ENCODE measurements at regions not wholly inside any gene's neighbourhood (a gene's known extent, or its start where the extent isn't known, plus 50 kb on each side); places are given as distances from the start of the nearest gene placed in this dataset.

DNA sequence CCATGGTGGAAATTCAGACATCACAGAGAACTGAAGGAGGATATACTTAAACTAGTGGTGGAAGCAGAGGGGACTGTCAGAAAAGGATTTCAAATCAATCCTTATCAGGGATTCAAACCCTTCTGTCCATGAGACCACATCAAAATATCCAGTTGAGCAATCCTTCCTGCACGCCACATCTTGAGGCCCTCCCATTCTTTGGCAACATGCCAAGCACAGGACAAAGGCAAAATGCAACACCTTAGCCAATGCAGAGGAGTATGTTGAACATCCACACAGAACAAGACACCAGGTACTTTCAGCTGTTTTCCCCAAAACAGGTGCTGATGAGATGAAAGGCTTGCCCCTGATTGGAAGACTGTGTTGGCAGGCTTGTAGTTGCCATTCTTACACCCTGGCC, 81.8 kb upstream of the PLXNA2 start:
- no peak overlapping the region for H3K4me3 ChIP-seq (ENCODE audit: low read depth in 2 of 2, low read length in 2 of 2)
- no TSS peak for BruUV-seq (replicated peaks)
- no peaks in the 10 kb centered on the region for H3K36me3 ChIP-seq (ENCODE audit: control insufficient read depth, insufficient read depth, low read length)
- CTCF ChIA-PET, result no interaction called here
- H3K9me3 ChIP-seq (ENCODE audit: control insufficient read depth, insufficient read depth, low read depth, low read length), result no peaks in the 10 kb centered on the region
- DNase-seq (ENCODE audit: low read depth, low spot score), result no peak
- no peak for ATAC-seq
- no peak overlapping the region for H3K27ac ChIP-seq (ENCODE audit: low read length)
- in situ Hi-C loops (cut with HindIII; ENCODE audit: low pct_unique_long_range_greater_than_20kb, low sequenced_read_pairs), result no loop called here
- POLR2A ChIA-PET, result no interaction called here
- intact Hi-C loops (cut with micrococcal nuclease; ENCODE audit: unreplicated experiment), result no loop called here
- no peaks in the 10 kb centered on the region for H3K27me3 ChIP-seq (ENCODE audit: control insufficient read depth, insufficient read depth, low read length)
- H3K4me1 ChIP-seq (ENCODE audit: control insufficient read depth, insufficient read depth, low read length), result no peaks in the 10 kb centered on the region
- TF ChIP-seq, protein P1, sequence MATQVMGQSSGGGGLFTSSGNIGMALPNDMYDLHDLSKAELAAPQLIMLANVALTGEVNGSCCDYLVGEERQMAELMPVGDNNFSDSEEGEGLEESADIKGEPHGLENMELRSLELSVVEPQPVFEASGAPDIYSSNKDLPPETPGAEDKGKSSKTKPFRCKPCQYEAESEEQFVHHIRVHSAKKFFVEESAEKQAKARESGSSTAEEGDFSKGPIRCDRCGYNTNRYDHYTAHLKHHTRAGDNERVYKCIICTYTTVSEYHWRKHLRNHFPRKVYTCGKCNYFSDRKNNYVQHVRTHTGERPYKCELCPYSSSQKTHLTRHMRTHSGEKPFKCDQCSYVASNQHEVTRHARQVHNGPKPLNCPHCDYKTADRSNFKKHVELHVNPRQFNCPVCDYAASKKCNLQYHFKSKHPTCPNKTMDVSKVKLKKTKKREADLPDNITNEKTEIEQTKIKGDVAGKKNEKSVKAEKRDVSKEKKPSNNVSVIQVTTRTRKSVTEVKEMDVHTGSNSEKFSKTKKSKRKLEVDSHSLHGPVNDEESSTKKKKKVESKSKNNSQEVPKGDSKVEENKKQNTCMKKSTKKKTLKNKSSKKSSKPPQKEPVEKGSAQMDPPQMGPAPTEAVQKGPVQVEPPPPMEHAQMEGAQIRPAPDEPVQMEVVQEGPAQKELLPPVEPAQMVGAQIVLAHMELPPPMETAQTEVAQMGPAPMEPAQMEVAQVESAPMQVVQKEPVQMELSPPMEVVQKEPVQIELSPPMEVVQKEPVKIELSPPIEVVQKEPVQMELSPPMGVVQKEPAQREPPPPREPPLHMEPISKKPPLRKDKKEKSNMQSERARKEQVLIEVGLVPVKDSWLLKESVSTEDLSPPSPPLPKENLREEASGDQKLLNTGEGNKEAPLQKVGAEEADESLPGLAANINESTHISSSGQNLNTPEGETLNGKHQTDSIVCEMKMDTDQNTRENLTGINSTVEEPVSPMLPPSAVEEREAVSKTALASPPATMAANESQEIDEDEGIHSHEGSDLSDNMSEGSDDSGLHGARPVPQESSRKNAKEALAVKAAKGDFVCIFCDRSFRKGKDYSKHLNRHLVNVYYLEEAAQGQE (IDR thresholded peaks at IDR 0.05; ENCODE audit: insufficient read depth in 1 of 2, low read depth in 2 of 2, low read length in 1 of 2), result no peak
- TF ChIP-seq TCF7L2 (IDR thresholded peaks at IDR 0.05; ENCODE audit: low read depth, low read length) (no peak), POLR2AphosphoS5 (IDR thresholded peaks at IDR 0.05; ENCODE audit: low read depth, low read length) (no peak), SIN3A (IDR thresholded peaks at IDR 0.05; ENCODE audit: borderline replicate concordance, insufficient read depth, low read depth, low read length) (no peak)
- TF ChIP-seq, protein P2, sequence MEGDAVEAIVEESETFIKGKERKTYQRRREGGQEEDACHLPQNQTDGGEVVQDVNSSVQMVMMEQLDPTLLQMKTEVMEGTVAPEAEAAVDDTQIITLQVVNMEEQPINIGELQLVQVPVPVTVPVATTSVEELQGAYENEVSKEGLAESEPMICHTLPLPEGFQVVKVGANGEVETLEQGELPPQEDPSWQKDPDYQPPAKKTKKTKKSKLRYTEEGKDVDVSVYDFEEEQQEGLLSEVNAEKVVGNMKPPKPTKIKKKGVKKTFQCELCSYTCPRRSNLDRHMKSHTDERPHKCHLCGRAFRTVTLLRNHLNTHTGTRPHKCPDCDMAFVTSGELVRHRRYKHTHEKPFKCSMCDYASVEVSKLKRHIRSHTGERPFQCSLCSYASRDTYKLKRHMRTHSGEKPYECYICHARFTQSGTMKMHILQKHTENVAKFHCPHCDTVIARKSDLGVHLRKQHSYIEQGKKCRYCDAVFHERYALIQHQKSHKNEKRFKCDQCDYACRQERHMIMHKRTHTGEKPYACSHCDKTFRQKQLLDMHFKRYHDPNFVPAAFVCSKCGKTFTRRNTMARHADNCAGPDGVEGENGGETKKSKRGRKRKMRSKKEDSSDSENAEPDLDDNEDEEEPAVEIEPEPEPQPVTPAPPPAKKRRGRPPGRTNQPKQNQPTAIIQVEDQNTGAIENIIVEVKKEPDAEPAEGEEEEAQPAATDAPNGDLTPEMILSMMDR (IDR thresholded peaks at IDR 0.05), result no peak

DNA sequence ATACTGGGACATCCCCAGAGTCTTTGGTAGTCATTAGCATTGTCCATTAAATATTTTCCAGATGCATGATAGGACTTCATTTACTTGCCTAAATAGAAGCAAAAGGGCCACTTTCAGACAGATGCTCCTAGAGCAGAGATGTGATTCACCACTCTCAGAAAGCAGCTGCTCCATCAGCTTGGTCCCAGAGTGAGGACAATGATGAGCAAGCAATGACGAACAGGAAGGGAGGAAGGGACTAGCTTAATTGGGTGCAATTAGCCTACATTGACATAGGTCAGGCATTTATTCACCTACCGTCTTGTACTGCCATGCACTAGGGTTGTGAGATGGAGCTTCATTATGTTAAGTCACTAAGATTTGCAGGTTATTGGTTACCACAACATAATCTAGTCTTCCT, 85.1 kb upstream of the PLXNA2 start:
- Histone ChIP-seq H3K4me1 (ENCODE audit: control insufficient read depth, insufficient read depth, low read length) (no peaks in the 10 kb centered on the region), H3K9me3 (ENCODE audit: control insufficient read depth, insufficient read depth, low read depth, low read length) (no peaks in the 10 kb centered on the region), H3K4me3 (ENCODE audit: low read depth in 2 of 2, low read length in 2 of 2) (no peak overlapping the region), H3K36me3 (ENCODE audit: control insufficient read depth, insufficient read depth, low read length) (no peaks in the 10 kb centered on the region), H3K27me3 (ENCODE audit: control insufficient read depth, insufficient read depth, low read length) (no peaks in the 10 kb centered on the region), H3K27ac (ENCODE audit: low read length) (no peak overlapping the region)
- ATAC-seq (no peak), DNase-seq (ENCODE audit: low read depth, low spot score) (no peak)
- in situ Hi-C loops (cut with HindIII; ENCODE audit: low pct_unique_long_range_greater_than_20kb, low sequenced_read_pairs) (no loop called here), intact Hi-C loops (cut with micrococcal nuclease; ENCODE audit: unreplicated experiment) (no loop called here)
- POLR2A ChIA-PET, result no interaction called here
- CTCF ChIA-PET, result no interaction called here
- TF ChIP-seq POLR2AphosphoS5 (IDR thresholded peaks at IDR 0.05; ENCODE audit: low read depth, low read length), result no peak
- TF ChIP-seq, protein P2 (IDR thresholded peaks at IDR 0.05), result no peak
- TF ChIP-seq TCF7L2 (IDR thresholded peaks at IDR 0.05; ENCODE audit: low read depth, low read length), result no peak
- TF ChIP-seq, protein P1 (IDR thresholded peaks at IDR 0.05; ENCODE audit: insufficient read depth in 1 of 2, low read depth in 2 of 2, low read length in 1 of 2), result no peak
- no peak for TF ChIP-seq SIN3A (IDR thresholded peaks at IDR 0.05; ENCODE audit: borderline replicate concordance, insufficient read depth, low read depth, low read length)
- BruUV-seq (replicated peaks), result no TSS peak
